GM19043 (cell line): ENCODE measurements at regions not wholly inside any gene's neighbourhood (a gene's known extent, or its start where the extent isn't known, plus 50 kb on each side); places are given as distances from the start of the nearest gene placed in this dataset.
"Not testable (repeated sequence)": the region's sequence is repeated elsewhere in the genome, so short reads cannot be mapped to it uniquely, and the experiment has no call there.

ENCODE experiments used
- ATAC-seq: cut with Tn5 transposase; IDR thresholded peaks from one replicate; pipeline ENCODE4 v1.9.1; 2021; ENCODE audit warnings: low read depth; ENCODE audit not compliant: unreplicated experiment

GRCh38 chr1:72987871-72988270, 705.5 kb upstream of the NEGR1 start:
- not testable (repeated sequence) for ATAC-seq

- no peak for ATAC-seq
Measured at GRCh38 chr1:72986591-72987290, 704.4 kb upstream of the NEGR1 start.

GRCh38 chr1:72985024-72985423, 702.7 kb upstream of the NEGR1 start:
- ATAC-seq = not testable (repeated sequence)

GRCh38 chr1:72983011-72983410, 700.7 kb upstream of the NEGR1 start:
- ATAC-seq = not testable (repeated sequence)

- ATAC-seq = no peak
Measured at GRCh38 chr1:72969461-72969860, 687.1 kb upstream of the NEGR1 start.

GRCh38 chr1:72954943-72955342, 672.6 kb upstream of the NEGR1 start:
- ATAC-seq = no peak

GRCh38 chr1:72950900-72951299, 668.6 kb upstream of the NEGR1 start:
- not testable (repeated sequence) for ATAC-seq

GRCh38 chr1:72946903-72947499, 664.7 kb upstream of the NEGR1 start:
- no peak for ATAC-seq

GRCh38 chr1:72942008-72942407, 659.7 kb upstream of the NEGR1 start:
- ATAC-seq = no peak

GRCh38 chr1:72938408-72938807, 656.1 kb upstream of the NEGR1 start:
- ATAC-seq = no peak

GRCh38 chr1:72937905-72938304, 655.6 kb upstream of the NEGR1 start:
- no peak for ATAC-seq

GRCh38 chr1:72936942-72937341, 654.6 kb upstream of the NEGR1 start:
- ATAC-seq = no peak

GRCh38 chr1:72936151-72936740, 653.9 kb upstream of the NEGR1 start:
- ATAC-seq = no peak

GRCh38 chr1:72932025-72932424, 649.7 kb upstream of the NEGR1 start:
- no peak for ATAC-seq

- no peak for ATAC-seq
Measured at GRCh38 chr1:72930528-72930927, 648.2 kb upstream of the NEGR1 start.

GRCh38 chr1:72918940-72919339, 636.6 kb upstream of the NEGR1 start:
- ATAC-seq = no peak

- no peak for ATAC-seq
Measured at GRCh38 chr1:72917920-72918319, 635.6 kb upstream of the NEGR1 start.

- no peak for ATAC-seq
Measured at GRCh38 chr1:72915581-72915980, 633.2 kb upstream of the NEGR1 start.

- ATAC-seq = no peak
Measured at GRCh38 chr1:72911656-72912055, 629.3 kb upstream of the NEGR1 start.

GRCh38 chr1:72896256-72896655, 613.9 kb upstream of the NEGR1 start:
- no peak for ATAC-seq

- ATAC-seq = no peak
Measured at GRCh38 chr1:72892461-72892860, 610.1 kb upstream of the NEGR1 start.

- ATAC-seq = no peak
Measured at GRCh38 chr1:72891976-72892375, 609.6 kb upstream of the NEGR1 start.
